IMR-90 (cell line): ENCODE measurements at regions not wholly inside any gene's neighbourhood (a gene's known extent, or its start where the extent isn't known, plus 50 kb on each side); places are given as distances from the start of the nearest gene placed in this dataset.

Source experiments
- MXI1 ChIP-seq: IDR thresholded peaks from 2 replicates; pipeline ENCODE4 v1.6.1; 2012; ENCODE audit warnings: low read depth, mild to moderate bottlenecking, low read length, moderate library complexity, borderline replicate concordance
- RFX5 ChIP-seq: IDR thresholded peaks from 2 replicates; pipeline ENCODE4 v1.8.0; 2012; ENCODE audit warnings: low read depth, mild to moderate bottlenecking, low read length, moderate library complexity
- TF ChIP-seq, protein P1 (sequence below): conservative IDR thresholded peaks from 2 replicates; pipeline ENCODE4 v1.5.1; 2012; ENCODE audit warnings: mild to moderate bottlenecking, low read depth, low read length, improper control_type of control experiment

DNA sequence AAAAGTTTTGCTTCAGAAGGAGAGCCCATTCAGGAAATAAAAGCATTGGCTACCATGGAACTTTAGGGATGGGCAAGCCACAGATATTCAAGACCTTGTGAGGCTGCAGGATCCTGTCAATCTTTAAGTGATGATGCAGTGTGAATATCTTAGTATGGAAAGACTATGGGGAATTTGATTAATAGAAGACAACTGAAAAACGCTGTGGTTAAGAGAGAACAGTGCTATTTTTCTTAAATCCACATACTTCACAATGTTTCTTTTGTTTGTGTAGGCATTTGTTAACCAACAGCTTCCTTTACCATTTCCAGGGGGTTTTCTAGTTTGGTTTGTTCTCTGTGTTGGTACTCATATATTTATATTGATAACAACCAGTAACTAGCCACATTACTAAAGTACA lies 90.3 kb downstream of the TMEM212 start:
- TF ChIP-seq, protein P1, sequence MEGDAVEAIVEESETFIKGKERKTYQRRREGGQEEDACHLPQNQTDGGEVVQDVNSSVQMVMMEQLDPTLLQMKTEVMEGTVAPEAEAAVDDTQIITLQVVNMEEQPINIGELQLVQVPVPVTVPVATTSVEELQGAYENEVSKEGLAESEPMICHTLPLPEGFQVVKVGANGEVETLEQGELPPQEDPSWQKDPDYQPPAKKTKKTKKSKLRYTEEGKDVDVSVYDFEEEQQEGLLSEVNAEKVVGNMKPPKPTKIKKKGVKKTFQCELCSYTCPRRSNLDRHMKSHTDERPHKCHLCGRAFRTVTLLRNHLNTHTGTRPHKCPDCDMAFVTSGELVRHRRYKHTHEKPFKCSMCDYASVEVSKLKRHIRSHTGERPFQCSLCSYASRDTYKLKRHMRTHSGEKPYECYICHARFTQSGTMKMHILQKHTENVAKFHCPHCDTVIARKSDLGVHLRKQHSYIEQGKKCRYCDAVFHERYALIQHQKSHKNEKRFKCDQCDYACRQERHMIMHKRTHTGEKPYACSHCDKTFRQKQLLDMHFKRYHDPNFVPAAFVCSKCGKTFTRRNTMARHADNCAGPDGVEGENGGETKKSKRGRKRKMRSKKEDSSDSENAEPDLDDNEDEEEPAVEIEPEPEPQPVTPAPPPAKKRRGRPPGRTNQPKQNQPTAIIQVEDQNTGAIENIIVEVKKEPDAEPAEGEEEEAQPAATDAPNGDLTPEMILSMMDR, result no peak
- TF ChIP-seq MXI1 (no peak), RFX5 (no peak)
